Caco-2 (cell line): ENCODE measurements at regions not wholly inside any gene's neighbourhood (a gene's known extent, or its start where the extent isn't known, plus 50 kb on each side); places are given as distances from the start of the nearest gene placed in this dataset.

Source experiments
- BruUV-seq: library from RNA; stranded (reverse); fragments of 400-500 nt; replicated peaks from 2 replicates; lab custom pipeline; 2021; lab: Mats Ljungman, UMichigan
- CTCF ChIA-PET: fragments of 300-600 bp; sonication (Branson Sonifier 250); formaldehyde crosslinking; loops from one replicate; lab custom pipeline; 2022; ENCODE audit warnings: antibody characterized with exemption; lab: Charles Lee
- POLR2A ChIA-PET: fragments of 300-600 bp; sonication (Branson Sonifier 250); formaldehyde crosslinking; loops from one replicate; lab custom pipeline; 2022; ENCODE audit warnings: antibody characterized with exemption; lab: Charles Lee
- DNase-seq, 2 experiments: peaks; one replicate each; pipeline versions ENCODE4 v3.0.0 to v3.0.0-alpha.2; 2020 to 2022
- H3K27me3 ChIP-seq: replicated peaks from 2 replicates; pipeline ENCODE4 v1.6.0; 2011; ENCODE audit warnings: low read length; ENCODE audit not compliant: control insufficient read depth, insufficient read depth
- H3K36me3 ChIP-seq: 2 replicates; pipeline ENCODE4 v1.5.1; 2011; ENCODE audit warnings: low read length; ENCODE audit not compliant: control insufficient read depth, insufficient read depth
- H3K4me1 ChIP-seq: fragments of 250-450 bp; sonication (Bioruptor Pico); 2 replicates; pipeline ENCODE4 v1.5.1; 2020; ENCODE audit warnings: mild to moderate bottlenecking
- H3K4me3 ChIP-seq: 2 replicates; pipeline ENCODE4 v1.5.1; 2011; ENCODE audit warnings: low read depth, mild to moderate bottlenecking, control low read depth, low read length
- H3K9me3 ChIP-seq: fragments of 250-450 bp; sonication (Bioruptor Pico); 2 replicates; pipeline ENCODE4 v1.5.1; 2020; ENCODE audit warnings: mild to moderate bottlenecking, moderate library complexity
- H3K27ac Mint-ChIP-seq: one replicate; pipeline ENCODE4 v1.8.0; 2022; ENCODE audit warnings: mixed read lengths; ENCODE audit not compliant: unreplicated experiment
- H3K27me3 Mint-ChIP-seq: one replicate; pipeline ENCODE4 v1.8.0; 2022; ENCODE audit warnings: mixed read lengths; ENCODE audit not compliant: insufficient read depth, unreplicated experiment
- H3K36me3 Mint-ChIP-seq: one replicate; pipeline ENCODE4 v1.8.0; 2022; ENCODE audit warnings: mild to moderate bottlenecking, mixed read lengths; ENCODE audit not compliant: insufficient read depth, unreplicated experiment
- H3K4me1 Mint-ChIP-seq: one replicate; pipeline ENCODE4 v1.8.0; 2022; ENCODE audit warnings: low read depth, mixed read lengths; ENCODE audit not compliant: unreplicated experiment
- H3K4me3 Mint-ChIP-seq: one replicate; pipeline ENCODE4 v1.8.0; 2022; ENCODE audit warnings: mild to moderate bottlenecking, moderate library complexity, mixed read lengths; ENCODE audit not compliant: unreplicated experiment
- H3K9me3 Mint-ChIP-seq: one replicate; pipeline ENCODE4 v1.8.0; 2022; ENCODE audit warnings: mixed read lengths; ENCODE audit not compliant: unreplicated experiment
- intact Hi-C: fragments of 100-400 bp; cut with micrococcal nuclease; formaldehyde crosslinking; loops from one replicate; pipeline ENCODE4 v1.10.0; 2022; ENCODE audit not compliant: unreplicated experiment
- TF ChIP-seq, protein P1 (sequence below), 2 experiments: fragments of 200-600 bp in 1 of 2; IDR thresholded peaks; 1 replicate in 1 of 2; 2 replicates in 1 of 2; pipeline versions ENCODE4 v1.5.1 to v1.8.0; 2011 to 2022; ENCODE audit warnings: antibody characterized with exemption in 1 of 2, control low read depth in 1 of 2, inconsistent platforms in 1 of 2, low read depth in 1 of 2, low read length in 1 of 2, mild to moderate bottlenecking in 1 of 2, moderate library complexity in 1 of 2; ENCODE audit not compliant: insufficient read depth in 1 of 2, severe bottlenecking in 1 of 2, unreplicated experiment in 1 of 2

DNA sequence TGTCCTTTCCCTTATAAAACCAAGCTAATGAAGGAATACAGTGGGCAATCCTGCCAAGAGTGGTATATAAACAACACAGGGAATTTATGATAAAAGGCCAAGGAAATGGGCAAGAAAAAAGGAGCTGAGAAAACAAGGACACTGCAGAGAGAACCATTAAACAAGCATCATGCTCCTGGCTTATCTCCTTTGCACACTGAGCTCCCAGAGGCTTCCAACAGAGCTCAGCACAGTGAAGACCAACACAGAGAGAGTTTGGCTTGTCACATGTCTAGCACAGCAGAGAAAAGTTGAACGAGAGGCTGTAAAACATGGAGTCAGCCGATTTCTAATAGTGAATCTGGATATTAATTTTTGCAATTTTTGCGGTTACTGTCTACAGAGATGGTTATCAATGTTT is 68.0 kb upstream of the KLF7 start:
- Mint-ChIP-seq H3K36me3 (no peaks in the 10 kb centered on the region), H3K27ac (no peak overlapping the region)

DNA sequence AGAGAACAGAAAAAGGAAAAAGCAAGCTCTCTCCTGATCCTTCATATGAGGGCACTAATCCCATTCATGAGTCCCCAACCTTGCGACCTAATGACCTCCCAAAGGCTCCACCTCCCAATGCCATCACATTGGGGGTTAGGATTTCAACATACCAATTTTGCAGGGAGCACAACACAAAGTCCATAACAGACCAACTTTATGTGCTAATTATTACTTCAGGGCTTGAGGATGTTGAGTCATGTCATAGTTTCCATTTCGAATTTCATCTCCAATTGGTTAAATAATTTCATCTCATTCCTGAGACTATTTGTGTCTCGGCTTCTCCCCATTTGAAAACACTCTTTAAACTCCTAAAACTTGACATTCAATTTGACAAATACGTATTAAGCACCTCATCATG is 69.9 kb upstream of the KLF7 start:
- no peak for DNase-seq
- POLR2A ChIA-PET = no interaction called here
- Mint-ChIP-seq H3K4me3 (no peak overlapping the region), H3K27ac (no peak overlapping the region), H3K27me3 (peaks cover 2% of the 10 kb centered on the region), H3K4me1 (no peaks in the 10 kb centered on the region), H3K36me3 (no peaks in the 10 kb centered on the region), H3K9me3 (no peaks in the 10 kb centered on the region)
- Histone ChIP-seq H3K27me3 (no peaks in the 10 kb centered on the region), H3K9me3 (no peaks in the 10 kb centered on the region), H3K36me3 (no peaks in the 10 kb centered on the region), H3K4me3 (no peak overlapping the region), H3K4me1 (no peaks in the 10 kb centered on the region)
- CTCF ChIA-PET = no interaction called here
- no TSS peak for BruUV-seq
- intact Hi-C loops = no loop called here
- TF ChIP-seq, protein P1, sequence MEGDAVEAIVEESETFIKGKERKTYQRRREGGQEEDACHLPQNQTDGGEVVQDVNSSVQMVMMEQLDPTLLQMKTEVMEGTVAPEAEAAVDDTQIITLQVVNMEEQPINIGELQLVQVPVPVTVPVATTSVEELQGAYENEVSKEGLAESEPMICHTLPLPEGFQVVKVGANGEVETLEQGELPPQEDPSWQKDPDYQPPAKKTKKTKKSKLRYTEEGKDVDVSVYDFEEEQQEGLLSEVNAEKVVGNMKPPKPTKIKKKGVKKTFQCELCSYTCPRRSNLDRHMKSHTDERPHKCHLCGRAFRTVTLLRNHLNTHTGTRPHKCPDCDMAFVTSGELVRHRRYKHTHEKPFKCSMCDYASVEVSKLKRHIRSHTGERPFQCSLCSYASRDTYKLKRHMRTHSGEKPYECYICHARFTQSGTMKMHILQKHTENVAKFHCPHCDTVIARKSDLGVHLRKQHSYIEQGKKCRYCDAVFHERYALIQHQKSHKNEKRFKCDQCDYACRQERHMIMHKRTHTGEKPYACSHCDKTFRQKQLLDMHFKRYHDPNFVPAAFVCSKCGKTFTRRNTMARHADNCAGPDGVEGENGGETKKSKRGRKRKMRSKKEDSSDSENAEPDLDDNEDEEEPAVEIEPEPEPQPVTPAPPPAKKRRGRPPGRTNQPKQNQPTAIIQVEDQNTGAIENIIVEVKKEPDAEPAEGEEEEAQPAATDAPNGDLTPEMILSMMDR (IDR thresholded peaks at IDR 0.05; ENCODE audit: insufficient read depth in 1 of 2, low read depth in 1 of 2, low read length in 1 of 2, severe bottlenecking in 1 of 2, unreplicated experiment in 1 of 2) = no peak

More for the DNA sequence above, 68.0 kb upstream of the KLF7 start:
- Histone ChIP-seq H3K4me1 (no peaks in the 10 kb centered on the region), H3K27me3 (no peaks in the 10 kb centered on the region), H3K36me3 (no peaks in the 10 kb centered on the region), H3K9me3 (no peaks in the 10 kb centered on the region), H3K4me3 (no peak overlapping the region)
- ChIA-PET POLR2A (no interaction called here), CTCF (no interaction called here)
- DNase-seq = no peak
- Mint-ChIP-seq H3K4me1 (no peaks in the 10 kb centered on the region), H3K27me3 (peaks cover 7% of the 10 kb centered on the region), H3K4me3 (no peak overlapping the region), H3K9me3 (peaks cover 10% of the 10 kb centered on the region)
- TF ChIP-seq, protein P1 (IDR thresholded peaks at IDR 0.05; ENCODE audit: insufficient read depth in 1 of 2, low read depth in 1 of 2, low read length in 1 of 2, severe bottlenecking in 1 of 2, unreplicated experiment in 1 of 2) = no peak
- no TSS peak for BruUV-seq
- intact Hi-C loops = loop anchor here (5.0 kb wide), 1 partner anchor 239 kb away; no protein-coding TSS in a partner anchor

DNA sequence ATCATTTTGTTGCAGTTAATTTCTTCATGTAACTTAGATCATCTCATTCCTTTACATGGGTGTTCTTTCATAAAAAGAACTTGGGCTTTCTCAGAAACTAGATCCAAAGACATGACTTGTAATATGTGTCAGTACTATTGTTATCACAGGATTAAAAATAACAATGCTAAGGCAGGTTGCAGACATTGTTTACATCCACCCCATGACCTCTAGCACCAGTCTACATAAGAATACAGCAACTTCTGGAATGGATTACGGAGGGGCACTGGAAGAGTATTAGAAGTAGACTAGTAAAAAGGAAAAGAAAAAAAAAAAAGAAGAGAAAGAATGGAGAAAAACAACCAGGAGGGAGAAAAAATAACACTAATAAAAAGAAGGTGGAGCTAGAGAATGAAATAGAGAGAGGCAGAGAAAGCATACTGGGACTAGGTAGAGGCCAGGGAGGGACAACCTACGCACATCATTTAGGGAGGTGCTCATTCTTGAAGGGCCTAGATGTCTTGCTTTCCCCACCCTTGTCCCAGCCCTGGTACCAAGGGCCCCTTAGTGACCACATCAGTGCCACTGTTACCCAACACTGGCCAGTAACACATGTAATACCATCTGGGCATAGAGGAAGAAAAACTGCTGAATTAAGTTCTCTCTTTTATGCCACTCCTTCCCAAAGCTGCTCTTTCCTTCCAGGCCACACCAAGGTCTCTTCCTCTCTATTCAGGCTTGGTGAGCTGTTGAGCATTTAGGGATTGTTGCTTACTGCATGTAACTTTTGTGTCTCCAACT is 70.6 kb upstream of the KLF7 start:
- no peak overlapping the region for H3K27ac Mint-ChIP-seq
- BruUV-seq = no TSS peak
- POLR2A ChIA-PET = no interaction called here

More for the DNA sequence above, 70.6 kb upstream of the KLF7 start:
- no peaks in the 10 kb centered on the region for H3K4me1 Mint-ChIP-seq
- no peaks in the 10 kb centered on the region for H3K36me3 Mint-ChIP-seq
- intact Hi-C loops = no loop called here
- TF ChIP-seq, protein P1 (IDR thresholded peaks at IDR 0.05; ENCODE audit: insufficient read depth in 1 of 2, low read depth in 1 of 2, low read length in 1 of 2, severe bottlenecking in 1 of 2, unreplicated experiment in 1 of 2) = no peak
- H3K4me1 ChIP-seq = no peaks in the 10 kb centered on the region
- CTCF ChIA-PET = no interaction called here
- no peaks in the 10 kb centered on the region for H3K36me3 ChIP-seq
- H3K27me3 Mint-ChIP-seq = peaks cover 2% of the 10 kb centered on the region
- no peak overlapping the region for H3K4me3 Mint-ChIP-seq
- H3K9me3 ChIP-seq = no peaks in the 10 kb centered on the region
- no peak overlapping the region for H3K4me3 ChIP-seq
- DNase-seq = no peak
- H3K9me3 Mint-ChIP-seq = no peaks in the 10 kb centered on the region
- H3K27me3 ChIP-seq = no peaks in the 10 kb centered on the region
